Osteocyte (in vitro differentiated cells): ENCODE measurements at regions not wholly inside any gene's neighbourhood (a gene's known extent, or its start where the extent isn't known, plus 50 kb on each side); places are given as distances from the start of the nearest gene placed in this dataset.

Experiments used
- DNase-seq: peaks from one replicate; pipeline ENCODE4 v3.0.0; 2021; ENCODE audit warnings: mixed read lengths; ENCODE audit not compliant: unreplicated experiment; ENCODE audit errors: extremely low spot score
- H3K27ac Mint-ChIP-seq: one replicate; pipeline ENCODE4 v1.8.0; 2021; ENCODE audit warnings: mild to moderate bottlenecking, mixed read lengths; ENCODE audit not compliant: unreplicated experiment
- H3K27me3 Mint-ChIP-seq: one replicate; pipeline ENCODE4 v1.8.0; 2021; ENCODE audit warnings: mixed read lengths; ENCODE audit not compliant: unreplicated experiment
- H3K36me3 Mint-ChIP-seq: one replicate; pipeline ENCODE4 v1.8.0; 2021; ENCODE audit warnings: mixed read lengths; ENCODE audit not compliant: unreplicated experiment
- H3K4me1 Mint-ChIP-seq: one replicate; pipeline ENCODE4 v1.8.0; 2021; ENCODE audit warnings: mixed read lengths; ENCODE audit not compliant: unreplicated experiment
- H3K4me3 Mint-ChIP-seq: one replicate; pipeline ENCODE4 v1.8.0; 2021; ENCODE audit warnings: mild to moderate bottlenecking, moderate library complexity, mixed read lengths; ENCODE audit not compliant: unreplicated experiment
- H3K9me3 Mint-ChIP-seq: one replicate; pipeline ENCODE4 v1.8.0; 2021; ENCODE audit warnings: mixed read lengths; ENCODE audit not compliant: unreplicated experiment
- CTCF ChIP-seq: fragments of 200-600 bp; sonication (generic); IDR thresholded peaks from 2 replicates; pipeline ENCODE4 v1.5.0; 2021; ENCODE audit warnings: antibody characterized with exemption, mild to moderate bottlenecking, moderate library complexity

DNA sequence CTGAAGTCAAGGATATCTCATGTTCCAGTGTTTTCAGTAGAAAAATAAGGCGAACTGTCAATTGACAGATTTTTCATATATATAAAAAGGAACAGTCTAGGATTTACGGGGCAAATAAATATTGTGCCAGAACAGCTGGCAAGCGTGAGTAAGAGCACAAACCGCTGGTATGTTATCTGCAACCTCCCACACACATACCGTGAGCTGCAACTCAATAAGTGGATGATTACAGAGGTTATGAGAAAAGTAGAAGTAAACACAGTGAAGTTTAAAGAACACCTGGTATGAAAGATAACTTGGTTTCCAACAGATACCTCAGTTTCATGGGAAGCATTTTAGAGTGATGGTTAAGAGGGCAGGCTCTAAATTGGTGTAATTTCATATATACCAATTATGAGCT is 733.4 kb downstream of the TUSC7 start:
- DNase-seq, result no peak

GRCh38 chr3:117444175-117444574 is 734.6 kb downstream of the TUSC7 start:
- no peak for DNase-seq
- no peaks in the 10 kb centered on the region for H3K36me3 Mint-ChIP-seq
- no peak overlapping the region for H3K27ac Mint-ChIP-seq
- no peaks in the 10 kb centered on the region for H3K9me3 Mint-ChIP-seq
- peaks cover 9% of the 10 kb centered on the region for H3K4me1 Mint-ChIP-seq
- H3K27me3 Mint-ChIP-seq, result peaks cover 33% of the 10 kb centered on the region
- H3K4me3 Mint-ChIP-seq, result no peak overlapping the region
- TF ChIP-seq CTCF, result no peak

More for the DNA sequence above, 733.4 kb downstream of the TUSC7 start:
- H3K4me1 Mint-ChIP-seq, result peaks cover 9% of the 10 kb centered on the region
- H3K4me3 Mint-ChIP-seq, result no peak overlapping the region
- H3K36me3 Mint-ChIP-seq, result no peaks in the 10 kb centered on the region
- TF ChIP-seq CTCF, result no peak
- no peaks in the 10 kb centered on the region for H3K9me3 Mint-ChIP-seq
- H3K27ac Mint-ChIP-seq, result no peak overlapping the region
- peaks cover 32% of the 10 kb centered on the region for H3K27me3 Mint-ChIP-seq

DNA sequence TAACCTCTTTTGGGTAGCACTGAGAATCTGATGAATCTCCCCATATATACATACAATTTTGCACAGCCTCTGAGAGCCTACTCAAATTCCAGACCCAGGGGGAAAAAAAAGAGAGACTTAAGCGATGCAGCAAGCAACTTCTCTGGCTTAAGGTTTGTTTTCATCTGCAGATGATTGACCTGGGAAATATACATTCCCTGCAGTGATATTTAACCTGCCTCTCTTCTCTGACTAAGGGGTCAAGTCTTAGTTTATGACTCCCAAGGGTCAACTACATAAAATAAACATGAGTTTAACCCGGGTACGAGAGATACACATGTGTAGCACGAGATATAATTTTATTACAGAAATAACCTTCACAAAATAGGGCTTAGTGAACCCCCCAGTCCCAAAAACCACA is 737.8 kb downstream of the TUSC7 start:
- H3K4me3 Mint-ChIP-seq, result no peak overlapping the region
- H3K36me3 Mint-ChIP-seq, result no peaks in the 10 kb centered on the region
- no peaks in the 10 kb centered on the region for H3K9me3 Mint-ChIP-seq
- H3K4me1 Mint-ChIP-seq, result peaks cover 9% of the 10 kb centered on the region
- H3K27ac Mint-ChIP-seq, result no peak overlapping the region
- peaks cover 28% of the 10 kb centered on the region for H3K27me3 Mint-ChIP-seq
- no peak for TF ChIP-seq CTCF
- no peak for DNase-seq

DNA sequence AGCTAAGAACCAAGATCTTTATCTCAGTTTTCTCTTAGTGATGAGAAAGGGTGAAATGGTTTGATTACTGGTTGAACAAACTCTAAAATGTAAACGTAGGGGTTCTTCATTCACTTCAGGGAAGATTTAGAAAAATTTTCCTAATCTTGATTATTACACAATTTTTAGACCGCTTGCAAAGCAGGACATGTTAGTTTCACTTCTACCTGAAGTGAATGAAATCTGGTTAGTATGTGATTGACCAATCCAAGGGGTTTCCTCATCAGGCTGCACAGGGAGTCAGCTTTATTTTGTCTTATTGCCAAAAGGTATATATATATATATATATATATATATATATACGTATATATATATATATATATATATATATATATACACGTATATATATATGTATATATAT is 740.4 kb downstream of the TUSC7 start:
- no peak for DNase-seq
- Mint-ChIP-seq H3K4me3 (no peak overlapping the region), H3K4me1 (peaks cover 12% of the 10 kb centered on the region), H3K27me3 (peaks cover 13% of the 10 kb centered on the region), H3K9me3 (no peaks in the 10 kb centered on the region), H3K27ac (no peak overlapping the region), H3K36me3 (no peaks in the 10 kb centered on the region)
- no peak for TF ChIP-seq CTCF

DNA sequence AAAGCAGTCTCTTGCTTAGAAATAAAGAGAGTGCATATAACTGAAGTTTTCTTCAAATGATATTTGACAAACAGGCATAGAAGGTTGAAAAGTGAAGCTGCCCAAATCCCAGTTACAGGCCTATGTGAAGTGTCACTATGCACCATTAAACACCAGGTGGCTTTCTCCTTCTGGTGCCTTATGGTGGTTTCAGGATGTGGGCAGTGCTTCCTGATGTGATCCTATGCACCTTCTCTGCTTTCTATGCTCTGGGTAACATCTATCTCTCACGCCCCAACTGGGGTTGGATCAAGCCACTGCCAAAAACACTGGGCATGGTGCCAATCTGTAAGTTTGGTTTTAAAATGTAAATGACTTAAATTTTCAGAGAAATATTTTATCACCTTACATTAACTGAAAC is 744.7 kb downstream of the TUSC7 start:
- Mint-ChIP-seq H3K27ac (no peak overlapping the region), H3K4me3 (no peak overlapping the region), H3K27me3 (peaks cover 8% of the 10 kb centered on the region), H3K9me3 (no peaks in the 10 kb centered on the region), H3K36me3 (no peaks in the 10 kb centered on the region), H3K4me1 (peaks cover 4% of the 10 kb centered on the region)
- no peak for DNase-seq
- no peak for TF ChIP-seq CTCF
